ENCODE measurements at regions not wholly inside any gene's neighbourhood (a gene's known extent, or its start where the extent isn't known, plus 50 kb on each side); places are given as distances from the start of the nearest gene placed in this dataset.
"Not testable (repeated sequence)": the region's sequence is repeated elsewhere in the genome, so short reads cannot be mapped to it uniquely, and the experiment has no call there.

DNA sequence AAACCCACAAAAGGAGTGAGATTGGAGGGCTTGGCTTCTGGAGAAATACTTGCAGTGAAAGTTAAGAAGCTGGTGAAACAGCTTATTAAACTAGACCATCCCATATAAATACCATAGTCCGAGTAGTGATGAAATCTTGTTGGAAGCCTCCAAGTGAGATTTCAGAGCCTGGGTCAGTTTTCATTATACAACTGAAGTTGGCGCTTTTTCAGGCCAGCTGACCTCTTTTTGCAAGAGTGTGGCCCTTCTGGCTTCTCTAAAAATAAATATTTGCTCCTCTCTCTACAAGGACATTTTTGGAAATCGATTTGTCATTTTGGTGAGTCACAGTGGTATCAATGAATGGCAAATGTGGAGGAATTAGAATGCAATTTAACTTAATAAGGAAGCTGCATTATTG lies 51.2 kb upstream of the THRB start:
- no peak for DNase-seq

DNA sequence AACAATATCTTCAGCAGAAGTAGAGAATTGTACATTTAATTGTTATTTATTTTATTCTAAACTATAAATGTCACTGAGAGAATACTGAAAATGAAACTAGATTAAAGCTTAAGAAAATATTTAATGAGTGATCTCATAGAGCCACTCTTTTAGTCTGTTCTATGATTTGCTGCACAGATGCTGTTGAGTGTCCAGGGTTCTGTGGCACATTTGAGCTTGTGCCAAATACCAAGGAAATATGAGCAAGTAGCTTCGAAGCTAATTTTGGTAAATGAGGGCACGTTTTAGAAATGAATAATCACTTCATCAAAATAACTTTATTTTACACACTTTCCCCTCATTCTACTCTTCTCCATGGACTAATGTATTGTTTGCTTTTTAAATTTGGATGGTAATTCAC lies 53.6 kb upstream of the THRB start:
- DNase-seq: no peak

DNA sequence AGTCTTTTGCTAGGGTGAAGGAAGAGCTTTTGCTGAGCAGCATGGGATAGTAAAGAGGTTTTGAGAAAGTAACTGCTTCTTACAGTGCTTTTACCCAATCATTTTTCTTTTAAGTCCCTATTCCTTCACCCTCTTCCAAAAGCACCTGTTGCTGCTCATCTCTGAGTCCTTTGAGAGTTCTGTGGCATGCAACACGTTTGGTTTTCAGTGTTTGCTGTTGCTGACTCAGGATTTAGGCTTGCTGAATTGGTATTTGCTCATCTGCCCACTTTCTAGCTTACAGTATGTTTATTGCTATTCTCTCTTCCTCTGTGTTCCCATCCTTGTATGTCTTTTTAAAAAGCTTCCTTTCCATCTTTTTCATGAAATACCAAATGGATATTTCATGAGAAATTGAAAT lies 55.9 kb upstream of the THRB start:
- DNase-seq: no peak

DNA sequence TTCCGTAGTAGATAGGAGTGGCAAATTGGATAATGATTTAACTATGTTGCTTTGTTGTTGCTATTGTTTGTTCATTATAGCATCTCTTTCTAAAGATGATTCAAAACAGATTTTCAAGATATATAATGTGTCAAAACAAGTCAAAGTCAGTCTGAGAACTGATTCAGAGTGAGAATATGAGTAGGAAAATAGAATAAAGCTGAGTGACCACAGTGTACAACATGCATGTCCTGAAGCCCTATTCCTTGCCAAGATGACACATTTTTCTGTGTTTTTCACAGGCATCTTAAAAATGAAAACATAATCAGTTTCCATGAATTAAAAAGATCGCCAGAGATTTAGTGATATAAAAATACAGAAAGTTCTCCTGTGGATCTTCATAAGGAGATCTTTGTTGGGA lies 57.0 kb upstream of the THRB start:
- no peak for DNase-seq

DNA sequence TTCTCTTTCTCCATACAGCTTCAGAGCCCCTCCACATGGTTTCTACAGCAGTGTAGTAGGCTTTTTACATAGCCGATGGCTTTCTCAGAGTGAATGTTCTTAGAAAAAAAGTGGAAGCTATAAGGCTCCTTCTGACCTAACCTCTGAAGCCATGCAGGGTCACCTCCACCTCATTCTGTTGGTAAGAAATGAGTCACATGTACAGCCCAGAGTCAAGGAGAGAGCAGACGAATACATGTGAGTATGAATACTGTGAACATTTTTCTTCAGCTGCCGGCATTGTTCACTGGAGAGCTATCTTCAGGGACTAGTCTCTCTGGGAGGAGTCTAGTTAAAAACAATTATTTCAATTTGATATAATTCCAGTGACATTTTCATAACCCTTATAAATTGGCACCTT lies 68.2 kb upstream of the THRB start:
- no peak for DNase-seq

DNA sequence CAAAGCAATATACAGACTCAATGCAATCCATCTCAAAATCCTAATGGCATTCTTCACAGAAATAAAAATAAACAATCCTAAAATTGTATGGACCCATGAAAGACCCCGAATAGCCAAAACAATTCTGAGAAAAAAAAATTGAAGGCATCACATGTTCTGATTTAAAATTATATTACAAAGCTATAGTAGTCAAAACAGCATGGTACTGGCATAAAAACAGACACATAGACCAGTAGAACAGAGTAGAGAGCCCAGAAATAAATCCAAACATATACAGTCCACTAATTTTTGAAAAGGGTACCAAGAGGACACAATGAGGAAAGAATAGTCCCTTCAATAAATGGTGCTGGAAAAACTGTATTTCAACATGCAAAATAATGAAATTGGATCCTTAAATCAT lies 70.4 kb upstream of the THRB start:
- no peak for DNase-seq

DNA sequence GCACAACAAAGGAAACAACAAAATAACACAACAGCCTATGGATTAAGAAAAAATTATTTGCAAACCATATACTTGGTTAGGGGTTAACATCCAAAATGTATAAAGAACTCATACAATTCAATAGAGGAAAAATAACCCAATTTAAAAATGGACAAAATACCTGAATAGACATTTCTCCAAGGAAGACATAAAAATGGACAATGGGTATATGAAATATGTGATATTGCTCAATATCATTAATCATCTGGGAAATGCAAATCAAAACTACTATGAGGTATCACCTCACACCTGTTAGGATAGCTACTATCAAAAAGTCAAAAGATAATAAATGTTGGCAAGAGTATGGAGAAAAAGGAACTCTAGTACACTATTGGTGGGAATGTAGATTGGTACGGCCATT lies 71.0 kb upstream of the THRB start:
- DNase-seq: no peak

DNA sequence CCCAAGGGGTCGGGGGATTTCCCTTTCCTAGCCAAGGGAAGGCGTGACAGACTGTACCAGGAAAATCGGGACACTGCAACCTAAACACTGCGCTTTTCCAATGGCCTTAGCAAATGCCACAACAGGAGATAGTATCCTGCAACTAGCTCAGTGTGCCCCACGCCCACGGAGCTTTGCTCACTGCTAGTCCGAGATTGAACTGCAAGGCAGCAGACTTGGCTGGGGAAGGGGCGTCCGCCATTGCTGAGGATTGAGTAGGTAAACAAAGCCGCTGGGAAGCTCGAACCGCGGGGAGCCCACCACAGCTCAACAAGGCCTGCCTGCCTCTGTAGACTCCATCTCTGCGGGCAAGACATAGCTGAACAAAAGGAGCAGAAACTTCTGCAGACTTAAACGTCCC lies 72.3 kb upstream of the THRB start:
- no peak for DNase-seq

DNA sequence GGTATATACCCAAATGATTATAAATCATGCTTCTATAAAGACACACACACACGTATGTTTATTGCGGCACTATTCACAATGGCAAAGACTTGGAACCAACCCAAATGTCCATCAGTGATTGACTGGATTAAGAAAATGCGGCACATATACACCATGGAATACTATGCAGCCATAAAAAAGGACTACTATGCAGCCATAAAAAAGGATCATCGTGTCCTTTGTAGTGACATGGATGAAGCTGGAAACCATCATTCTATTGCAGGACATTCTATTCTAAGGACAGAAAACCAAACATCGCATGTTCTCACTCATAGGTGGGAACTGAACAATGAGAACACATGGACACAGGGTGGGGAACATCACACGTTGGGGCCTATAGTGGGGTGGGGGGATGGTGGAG lies 77.8 kb upstream of the THRB start:
- DNase-seq: not testable (repeated sequence)

DNA sequence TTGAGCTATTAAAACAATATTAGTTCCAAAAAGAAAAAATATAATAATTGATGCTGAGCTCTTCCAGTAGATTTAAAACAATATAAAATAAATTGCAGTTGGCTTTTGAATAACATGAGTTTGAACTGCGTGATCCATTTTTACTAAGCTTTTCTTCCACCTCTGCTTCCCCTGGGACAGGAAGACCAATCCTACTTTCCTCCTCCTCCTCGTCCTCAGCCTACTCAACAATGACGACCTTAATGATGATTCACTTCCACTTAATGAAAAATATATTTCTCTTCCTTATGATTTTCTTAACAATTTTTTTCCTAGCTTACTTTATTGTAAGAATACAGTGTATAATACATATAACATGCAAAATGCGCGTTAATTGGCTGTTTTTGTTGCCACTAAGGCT lies 78.9 kb upstream of the THRB start:
- no peak for DNase-seq

DNA sequence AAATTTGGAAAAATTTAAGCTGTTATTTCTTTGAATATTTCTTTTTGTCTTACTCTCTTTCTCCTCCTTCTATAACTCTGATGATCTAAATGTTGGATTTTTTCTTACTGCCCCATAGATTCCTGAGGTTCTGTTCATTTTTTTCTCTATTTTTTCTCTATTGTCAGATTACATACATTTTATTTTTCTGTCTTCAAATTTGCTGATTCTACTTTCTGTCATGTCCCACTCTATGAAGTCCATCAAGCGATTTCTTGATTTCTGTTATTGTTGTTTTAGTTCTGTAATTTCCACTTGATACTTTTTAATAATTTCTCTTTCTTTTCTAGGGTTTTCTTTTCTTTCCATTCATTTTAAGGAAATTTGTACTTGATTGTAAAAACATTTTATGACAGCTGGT lies 83.7 kb upstream of the THRB start:
- DNase-seq: no peak

DNA sequence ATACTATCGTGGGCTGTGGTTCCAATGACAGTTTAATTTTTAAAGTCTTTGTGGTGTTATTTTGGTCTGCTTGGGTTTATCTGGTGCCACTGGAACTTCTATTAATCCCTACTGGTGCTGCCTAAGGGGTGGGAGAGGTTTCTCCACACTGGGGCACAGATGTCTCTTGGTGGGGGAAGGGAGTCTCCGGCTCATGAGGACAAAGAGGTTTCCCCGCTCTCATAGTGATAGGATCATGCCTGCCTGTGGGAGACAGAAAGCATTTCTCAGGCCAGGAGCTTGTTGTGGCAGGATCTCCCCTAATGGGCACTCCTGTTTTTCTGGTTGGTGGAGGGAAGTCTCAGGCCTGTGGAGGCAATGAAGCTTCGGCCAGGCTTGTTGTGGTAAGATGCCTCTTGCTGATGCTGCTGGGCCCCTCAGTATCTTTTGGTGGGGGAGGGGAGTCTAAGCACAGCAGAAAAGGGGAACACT lies 84.3 kb upstream of the THRB start:
- no peak for DNase-seq

DNA sequence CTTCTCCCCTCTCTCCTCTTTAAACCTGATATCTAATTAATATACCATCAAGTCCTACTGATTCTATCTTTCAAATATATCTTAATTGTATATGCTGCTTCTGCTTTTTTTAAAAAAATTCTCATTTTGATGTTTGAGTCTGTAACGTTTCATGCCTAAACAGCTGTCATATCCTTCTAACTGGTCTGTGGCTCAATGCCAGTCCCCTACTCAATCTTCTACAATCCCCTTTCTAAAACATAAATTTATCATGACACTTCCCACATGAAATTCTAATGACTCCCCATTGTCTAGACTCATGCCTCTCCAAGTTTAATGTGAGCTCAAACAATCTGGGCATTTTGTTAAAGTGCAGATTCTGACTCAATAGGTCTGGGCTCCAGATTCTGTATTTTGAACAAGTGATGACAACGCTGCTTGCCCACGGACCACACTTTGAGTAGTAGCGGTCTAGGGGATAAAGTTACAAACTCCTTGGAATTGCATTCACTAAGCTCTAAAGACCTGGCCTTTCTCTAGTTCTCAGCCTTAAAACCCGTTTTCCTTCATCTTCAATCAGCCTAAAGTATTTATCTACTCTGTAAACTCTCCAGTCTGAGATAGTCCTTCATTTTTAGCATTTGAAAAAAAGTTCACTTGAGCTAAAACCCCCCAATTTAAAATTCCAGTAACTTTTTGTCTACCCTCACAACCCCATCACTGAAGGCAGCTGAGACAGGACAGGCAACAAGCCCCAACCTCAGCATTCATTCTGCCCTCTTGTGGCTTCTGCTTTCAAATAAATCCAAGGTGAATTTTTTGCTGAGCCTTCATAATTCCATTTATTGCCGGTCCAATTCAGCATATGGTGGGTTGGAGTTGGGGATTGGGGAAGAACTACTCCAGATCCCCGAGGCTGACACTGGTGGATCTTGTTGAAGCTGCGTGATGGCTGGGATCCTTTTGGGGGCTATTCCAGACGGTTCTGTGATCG lies 88.1 kb upstream of the THRB start:
- no peak for DNase-seq

DNA sequence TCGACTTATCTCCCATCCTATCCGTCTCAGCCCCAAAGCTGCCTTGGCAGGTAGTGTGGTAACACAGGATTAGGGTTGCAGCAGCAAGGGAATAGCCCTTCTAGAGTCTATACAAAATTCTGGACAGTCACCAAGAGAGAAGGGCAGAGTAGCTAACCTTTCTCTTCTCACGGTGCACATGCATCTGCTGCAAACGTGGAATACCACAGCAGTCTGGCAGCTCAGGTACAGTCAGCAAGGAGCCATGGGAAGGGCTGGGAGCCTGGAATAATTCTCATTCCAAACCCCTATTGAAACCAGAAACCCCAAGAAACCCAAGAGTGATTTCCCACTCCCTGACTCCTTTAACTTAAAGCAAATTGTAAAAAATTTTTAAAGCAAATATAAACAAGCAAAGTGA lies 92.3 kb upstream of the THRB start:
- no peak for DNase-seq

DNA sequence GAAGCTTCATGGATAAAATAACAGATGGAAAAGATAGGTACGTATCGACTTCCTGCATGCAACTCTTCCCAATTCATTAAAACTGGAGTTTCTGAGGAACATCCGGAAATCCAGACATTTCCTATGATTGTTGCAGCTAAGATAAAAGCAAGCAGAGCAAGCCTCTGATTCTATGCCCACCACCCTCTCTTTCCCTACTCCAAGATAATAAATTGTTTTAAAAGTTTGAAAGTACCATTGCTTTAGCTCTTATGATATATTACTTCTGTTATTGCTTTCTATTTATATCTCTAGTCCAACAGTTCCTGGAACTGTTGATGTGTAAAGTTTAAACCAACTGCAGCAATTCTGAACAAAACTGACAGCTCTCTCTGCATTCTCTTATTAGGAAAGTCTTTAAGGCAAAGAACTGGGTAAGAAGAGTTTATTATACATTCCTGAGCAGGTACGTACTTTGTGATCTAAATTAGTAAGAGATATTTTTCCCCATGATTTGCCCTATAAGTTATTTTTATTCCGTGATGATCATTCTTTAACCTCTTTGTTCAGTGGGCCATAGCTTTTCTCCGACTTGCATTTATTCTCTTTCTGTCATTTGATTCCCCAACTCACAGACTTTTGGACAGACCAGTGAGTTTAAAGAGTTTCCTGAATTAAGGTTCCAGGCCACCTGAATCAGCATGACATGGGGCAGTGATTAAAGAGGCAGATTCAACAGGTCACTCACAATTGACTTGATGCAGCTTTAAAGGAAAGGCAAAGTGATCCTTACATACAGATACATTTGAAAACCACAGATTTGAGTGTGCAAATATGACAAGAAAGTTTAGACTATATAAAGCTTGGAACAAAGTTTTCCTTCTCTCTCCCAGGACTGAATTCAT lies 94.2 kb upstream of the THRB start:
- no peak for DNase-seq

DNA sequence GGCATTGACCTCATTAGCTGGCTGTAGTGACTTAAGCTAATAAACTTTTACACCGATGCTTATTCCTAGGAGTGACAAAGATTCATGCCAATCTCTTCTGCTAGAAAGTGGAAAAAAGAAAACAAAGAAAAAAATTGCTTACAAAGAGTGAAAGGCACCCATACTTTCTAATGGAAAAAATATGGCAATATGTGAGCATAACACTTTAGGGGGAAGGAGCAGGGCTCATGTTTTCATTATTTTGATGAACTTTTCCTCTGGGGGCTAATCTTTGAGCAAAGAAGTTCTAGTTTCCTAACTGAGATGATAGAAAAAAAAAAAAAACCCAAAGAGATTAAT lies 94.8 kb upstream of the THRB start:
- no peak for DNase-seq

DNA sequence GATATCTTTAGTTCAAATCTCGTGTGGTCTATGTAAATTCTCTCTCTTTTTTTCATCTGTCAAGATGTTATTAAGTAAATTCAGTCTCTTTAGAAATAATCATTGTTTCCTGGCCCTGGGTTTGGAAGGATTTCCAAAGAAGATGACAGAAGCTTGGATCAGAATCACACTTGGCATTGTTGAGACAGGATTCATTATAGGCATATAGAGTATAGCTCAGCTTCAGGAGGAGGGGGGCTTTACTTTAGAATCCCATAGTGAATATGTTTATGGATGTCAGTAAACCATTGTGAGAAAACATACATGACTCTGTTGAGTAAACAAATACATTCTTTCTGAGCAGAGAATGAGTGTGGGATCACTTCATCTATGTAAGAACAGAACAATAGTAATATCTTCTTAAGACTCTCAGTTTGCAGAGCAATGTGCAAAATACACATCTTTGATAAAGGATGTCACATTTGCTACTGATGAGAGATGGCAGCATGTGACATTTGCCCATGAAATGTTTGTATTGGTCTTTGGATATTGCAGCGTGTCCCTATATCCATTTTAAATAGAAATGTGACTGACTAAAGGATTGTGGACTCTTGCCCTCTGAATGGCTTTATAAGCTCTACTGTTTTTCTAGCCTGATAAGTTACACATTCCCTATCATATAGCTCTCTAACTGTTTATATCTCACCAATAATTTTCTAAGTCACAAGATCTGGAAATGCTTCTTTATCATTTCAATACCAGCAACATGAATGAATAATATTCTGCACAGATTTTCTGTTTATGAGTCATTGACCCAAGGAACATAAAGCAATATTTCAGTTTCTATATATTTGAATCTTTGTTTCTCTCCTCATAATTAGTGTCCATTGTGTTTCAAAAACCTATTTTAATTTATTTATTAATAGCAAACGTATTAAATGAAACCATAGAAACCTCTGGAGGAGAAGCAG lies 95.6 kb upstream of the THRB start:
- DNase-seq: no peak

DNA sequence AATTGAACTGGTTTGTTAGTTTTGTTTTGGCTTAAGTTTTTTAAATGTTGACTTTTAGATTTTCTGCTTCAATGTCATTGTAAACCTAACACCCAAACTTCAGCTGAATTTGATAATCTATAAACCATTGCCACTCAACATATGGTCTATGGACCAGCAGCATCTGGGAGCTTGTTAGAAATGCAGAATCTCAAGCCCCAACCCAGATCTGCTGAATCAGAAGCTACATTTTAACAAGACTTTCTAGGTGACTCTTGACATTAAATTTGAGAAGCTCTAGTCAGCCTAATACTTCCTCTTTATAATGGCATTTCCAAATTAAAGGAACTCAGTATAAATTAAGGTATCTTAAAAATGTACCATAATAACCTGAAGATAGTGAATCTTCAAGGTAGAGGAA lies 96.5 kb upstream of the THRB start:
- no peak for DNase-seq

DNA sequence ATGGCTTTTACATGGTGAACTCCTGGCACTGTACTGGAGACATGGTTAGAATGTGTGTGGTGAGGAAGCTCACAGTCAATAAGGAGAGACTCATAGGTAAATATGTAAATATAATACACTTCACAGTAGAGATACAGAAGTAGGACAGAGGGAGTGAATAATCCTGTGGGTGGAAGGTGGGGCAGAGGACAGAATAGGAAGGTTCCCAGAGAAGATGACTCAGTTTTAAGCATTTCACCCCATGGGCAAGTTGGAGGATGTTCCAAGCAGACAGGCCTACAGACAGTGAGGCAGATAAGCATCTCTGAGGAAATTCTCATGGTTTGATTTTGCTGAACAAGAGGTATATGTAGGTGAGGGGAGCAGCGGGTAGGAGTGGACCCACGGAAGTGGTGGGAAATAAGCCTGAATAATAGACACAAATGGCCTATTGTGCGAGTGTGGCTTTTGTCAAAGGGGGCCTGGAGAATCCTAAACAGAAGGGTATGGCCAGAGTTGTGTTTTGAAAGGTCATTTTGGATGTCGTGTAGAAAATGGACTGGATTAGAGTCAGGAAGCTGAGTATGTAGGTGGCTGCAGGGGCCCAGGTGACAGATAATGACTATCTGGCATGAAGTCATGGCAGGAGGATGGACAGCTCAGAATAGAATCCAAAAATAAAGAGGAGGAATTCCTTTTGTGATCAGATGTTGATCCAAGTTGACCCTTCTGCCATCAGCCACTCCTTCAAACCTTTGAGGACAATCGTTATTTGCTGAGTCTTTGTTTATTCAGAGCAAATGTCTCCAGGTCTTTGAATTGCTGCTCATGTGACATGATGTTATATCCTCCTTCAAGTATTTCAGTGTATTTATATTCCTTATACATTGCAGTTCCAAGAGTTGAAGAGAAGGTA lies 97.3 kb upstream of the THRB start:
- no peak for DNase-seq

DNA sequence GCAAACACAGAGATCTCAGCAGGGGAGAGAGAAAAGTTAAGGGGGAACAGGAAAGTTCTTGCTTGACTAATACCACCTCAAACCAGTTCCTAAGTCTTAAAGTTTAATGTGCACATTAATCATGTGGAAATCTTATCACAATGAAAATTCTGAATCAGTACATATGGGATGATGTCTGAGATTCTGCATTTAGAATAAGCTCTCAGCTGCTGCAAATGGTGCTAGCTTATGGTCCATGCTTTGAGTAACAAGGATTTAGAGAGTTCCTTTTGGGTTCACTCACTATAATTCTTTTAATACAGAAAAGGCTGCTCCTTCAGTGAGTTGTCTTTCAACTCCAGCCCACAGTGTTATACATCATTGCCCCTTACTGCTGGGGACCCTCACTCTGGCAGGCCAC lies 99.5 kb upstream of the THRB start:
- DNase-seq: no peak

DNA sequence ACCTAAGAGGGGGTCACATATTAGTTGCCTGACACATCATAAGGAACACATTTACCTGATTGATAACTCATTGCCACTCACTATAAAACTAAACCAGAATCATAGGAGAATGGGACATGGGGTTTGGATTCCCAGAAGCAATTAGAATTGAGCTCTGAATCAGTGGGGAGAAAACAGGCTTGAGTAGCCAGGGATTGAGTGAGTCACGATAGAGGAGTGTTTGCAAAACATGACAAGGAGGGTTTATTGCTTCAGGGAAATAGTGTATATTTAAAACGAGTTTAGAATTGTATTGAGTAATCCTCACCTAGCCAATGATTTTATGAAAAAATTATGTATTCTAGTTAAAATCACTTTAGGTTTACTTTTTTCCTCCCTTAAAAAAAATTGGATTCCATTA lies 101.1 kb upstream of the THRB start:
- no peak for DNase-seq

DNA sequence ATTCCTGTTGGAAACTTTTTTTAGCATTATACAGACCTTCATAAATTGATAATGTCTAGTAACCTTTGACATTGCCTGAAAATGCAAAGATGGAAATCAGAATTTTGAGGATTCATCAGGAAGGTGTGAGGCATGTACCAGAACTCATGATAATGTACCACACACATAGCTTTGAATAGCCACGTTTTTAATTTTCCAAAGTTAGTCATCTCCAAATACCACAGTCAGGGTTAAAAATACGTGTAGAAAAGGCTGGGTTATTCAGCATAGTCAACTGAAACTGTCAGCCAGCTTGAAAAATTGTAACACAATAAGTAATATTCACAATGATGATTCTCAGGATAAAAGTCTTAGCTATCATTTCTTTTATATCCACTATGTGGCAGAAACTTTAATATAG lies 102.0 kb upstream of the THRB start:
- DNase-seq: no peak
